ENCODE measurements at regions not wholly inside any gene's neighbourhood (a gene's known extent, or its start where the extent isn't known, plus 50 kb on each side); places are given as distances from the start of the nearest gene placed in this dataset.

DNA sequence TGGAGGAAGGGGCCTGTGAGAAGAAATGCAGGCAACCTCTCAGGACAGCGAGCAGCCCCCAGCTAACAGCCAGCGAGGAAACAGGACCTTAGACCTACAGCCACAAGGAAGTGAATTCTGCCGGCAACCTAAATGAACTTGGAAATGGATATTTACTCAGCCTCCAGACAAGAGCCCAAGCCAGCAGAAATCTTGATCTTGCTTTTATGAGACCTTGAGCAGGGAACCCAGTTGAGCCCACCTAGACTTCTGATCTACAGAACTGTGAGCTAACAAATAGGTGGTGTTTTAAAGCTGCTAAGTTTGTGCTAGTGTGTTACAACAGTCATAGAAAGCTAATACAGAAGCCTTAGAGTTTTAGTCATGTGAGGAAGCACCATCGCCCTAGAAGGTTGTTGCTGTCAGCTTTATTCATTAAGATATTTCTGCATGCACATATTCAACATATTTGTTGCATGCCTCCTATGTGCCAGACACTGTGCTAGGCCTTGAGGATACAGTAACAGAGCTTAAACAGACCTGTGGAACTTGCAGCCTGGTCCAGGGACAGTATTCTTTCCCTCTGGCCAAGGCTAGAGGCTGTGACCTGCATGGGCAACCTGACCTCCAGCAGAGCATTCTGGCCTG, 50.3 kb downstream of the NALF2 start:
- Histone ChIP-seq H3K36me3 (no peaks in the 10 kb centered on the region), H3K9me3 (no peaks in the 10 kb centered on the region), H3K4me1 (no peaks in the 10 kb centered on the region), H3K4me3 (no peak overlapping the region), H3K27ac (no peak overlapping the region), H3K27me3 (no peaks in the 10 kb centered on the region)
- ATAC-seq (no peak), DNase-seq (no peak)
- TF ChIP-seq, protein P1, sequence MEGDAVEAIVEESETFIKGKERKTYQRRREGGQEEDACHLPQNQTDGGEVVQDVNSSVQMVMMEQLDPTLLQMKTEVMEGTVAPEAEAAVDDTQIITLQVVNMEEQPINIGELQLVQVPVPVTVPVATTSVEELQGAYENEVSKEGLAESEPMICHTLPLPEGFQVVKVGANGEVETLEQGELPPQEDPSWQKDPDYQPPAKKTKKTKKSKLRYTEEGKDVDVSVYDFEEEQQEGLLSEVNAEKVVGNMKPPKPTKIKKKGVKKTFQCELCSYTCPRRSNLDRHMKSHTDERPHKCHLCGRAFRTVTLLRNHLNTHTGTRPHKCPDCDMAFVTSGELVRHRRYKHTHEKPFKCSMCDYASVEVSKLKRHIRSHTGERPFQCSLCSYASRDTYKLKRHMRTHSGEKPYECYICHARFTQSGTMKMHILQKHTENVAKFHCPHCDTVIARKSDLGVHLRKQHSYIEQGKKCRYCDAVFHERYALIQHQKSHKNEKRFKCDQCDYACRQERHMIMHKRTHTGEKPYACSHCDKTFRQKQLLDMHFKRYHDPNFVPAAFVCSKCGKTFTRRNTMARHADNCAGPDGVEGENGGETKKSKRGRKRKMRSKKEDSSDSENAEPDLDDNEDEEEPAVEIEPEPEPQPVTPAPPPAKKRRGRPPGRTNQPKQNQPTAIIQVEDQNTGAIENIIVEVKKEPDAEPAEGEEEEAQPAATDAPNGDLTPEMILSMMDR (IDR thresholded peaks at IDR 0.05): no peak
- intact Hi-C loops (cut with DNase I): no loop called here

DNA sequence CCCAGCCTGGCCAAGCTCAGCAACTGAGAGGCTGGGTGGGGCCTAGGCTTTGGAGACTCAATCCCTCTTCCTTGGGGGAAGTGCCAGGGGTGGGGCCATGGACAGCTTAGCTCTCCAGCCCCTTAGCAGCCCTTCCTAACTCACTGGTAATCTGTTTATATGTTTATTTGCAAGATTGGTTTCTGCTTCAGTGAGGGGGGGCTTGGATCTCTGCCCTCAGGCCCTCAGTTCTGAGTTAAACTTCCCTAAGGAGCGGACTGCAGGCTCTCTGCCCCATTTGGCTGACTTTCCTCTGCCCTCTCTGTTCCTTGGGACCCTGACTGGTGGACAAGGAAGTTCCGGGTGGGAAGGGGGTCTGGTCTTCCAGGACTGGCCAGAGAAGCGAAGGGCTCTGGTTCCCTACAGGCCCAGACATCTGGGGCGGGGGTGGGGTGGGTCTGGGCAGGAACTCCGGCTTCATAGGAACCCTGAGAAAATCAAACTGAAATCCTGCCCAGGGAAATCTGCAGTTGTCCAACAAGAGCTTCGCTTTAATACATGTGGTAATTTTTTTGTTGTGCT, 51.4 kb downstream of the NALF2 start:
- TF ChIP-seq, protein P1 (IDR thresholded peaks at IDR 0.05): no peak

DNA sequence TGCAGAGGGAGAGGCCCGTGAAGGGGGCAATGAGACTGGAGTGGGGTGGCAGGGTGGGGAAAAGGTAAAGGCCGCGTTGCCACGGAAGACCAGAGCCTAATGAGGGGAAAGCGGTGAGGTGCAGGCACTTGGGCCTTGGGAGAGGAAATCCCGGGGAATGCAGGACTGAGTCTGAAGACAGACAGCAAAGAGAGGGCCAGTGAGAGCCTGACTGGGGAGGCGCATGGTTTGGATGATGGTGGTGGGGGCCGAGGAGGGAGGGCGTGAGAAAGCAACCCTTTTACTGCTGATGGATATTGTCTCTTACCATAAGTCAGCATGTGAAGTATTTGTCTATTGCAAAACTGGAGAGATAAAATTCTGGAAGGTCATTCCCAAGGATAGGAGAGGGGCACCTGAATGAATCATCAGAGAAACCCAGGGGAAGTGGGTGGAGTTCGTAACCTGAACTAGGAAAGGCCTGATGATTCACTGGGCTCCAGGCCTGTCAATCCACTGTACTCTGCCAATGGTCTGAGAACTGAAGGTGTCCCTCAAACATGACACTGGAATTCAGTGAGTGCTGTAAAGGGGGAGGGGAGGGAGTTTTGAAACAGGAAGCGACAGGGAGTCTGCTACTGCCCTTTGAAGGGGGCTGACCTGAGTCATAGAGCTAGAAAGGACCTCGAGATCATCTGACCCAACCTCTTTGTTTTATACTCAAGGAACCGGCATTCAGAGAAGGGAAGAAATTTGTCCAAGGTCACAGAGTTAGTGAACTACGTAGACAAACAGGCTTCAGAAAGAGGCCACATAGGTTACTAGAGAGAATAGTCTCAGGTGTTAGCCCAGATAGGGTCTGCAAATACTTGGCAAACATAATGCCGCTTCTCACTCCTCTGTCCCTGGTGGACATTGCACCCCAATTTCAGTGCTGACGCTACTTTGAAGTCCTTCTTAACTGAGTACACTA, 52.2 kb downstream of the NALF2 start:
- H3K9me3 ChIP-seq: no peaks in the 10 kb centered on the region
- H3K27me3 ChIP-seq: no peaks in the 10 kb centered on the region
- intact Hi-C loops (cut with DNase I): no loop called here
- DNase-seq (peak in 1 of 4 donors; percentile 15), ATAC-seq (peak; percentile 92)
- no peaks in the 10 kb centered on the region for H3K36me3 ChIP-seq
- no peak overlapping the region for H3K27ac ChIP-seq
- TF ChIP-seq, protein P1 (IDR thresholded peaks at IDR 0.05): no peak
- H3K4me3 ChIP-seq: no peak overlapping the region
- H3K4me1 ChIP-seq: no peaks in the 10 kb centered on the region

More for the DNA sequence above, 51.4 kb downstream of the NALF2 start:
- DNase-seq (peak in 2 of 4 donors; percentile 6 to 24), ATAC-seq (no peak)
- no peaks in the 10 kb centered on the region for H3K4me1 ChIP-seq
- no peaks in the 10 kb centered on the region for H3K9me3 ChIP-seq
- H3K27ac ChIP-seq: no peak overlapping the region
- H3K27me3 ChIP-seq: no peaks in the 10 kb centered on the region
- intact Hi-C loops (cut with DNase I): no loop called here
- no peaks in the 10 kb centered on the region for H3K36me3 ChIP-seq
- no peak overlapping the region for H3K4me3 ChIP-seq

GRCh38 chrX:69562904-69563578, 52.9 kb upstream of the EDA start:
- no peaks in the 10 kb centered on the region for H3K36me3 ChIP-seq
- DNase-seq (no peak), ATAC-seq (no peak)
- H3K4me1 ChIP-seq: no peaks in the 10 kb centered on the region
- no peaks in the 10 kb centered on the region for H3K27me3 ChIP-seq
- no peaks in the 10 kb centered on the region for H3K9me3 ChIP-seq
- H3K27ac ChIP-seq: no peak overlapping the region
- intact Hi-C loops (cut with DNase I): no loop called here
- TF ChIP-seq, protein P1 (IDR thresholded peaks at IDR 0.05): no peak
- no peak overlapping the region for H3K4me3 ChIP-seq

Data from left lung (tissue), 4 donors.